ENCODE measurements at regions not wholly inside any gene's neighbourhood (a gene's known extent, or its start where the extent isn't known, plus 50 kb on each side); places are given as distances from the start of the nearest gene placed in this dataset.
"Not testable (repeated sequence)": the region's sequence is repeated elsewhere in the genome, so short reads cannot be mapped to it uniquely, and the experiment has no call there.

- not testable (repeated sequence) for TF ChIP-seq POLR2A (IDR thresholded peaks at IDR 0.05; ENCODE audit: low read depth); CTCF (IDR thresholded peaks at IDR 0.05)
These were observed 1614.5 kb downstream of the SPATA31A7 start for GRCh38 chr9:62804314-62804713.
